Upper lobe of left lung (tissue), 4 donors: ENCODE measurements at regions not wholly inside any gene's neighbourhood (a gene's known extent, or its start where the extent isn't known, plus 50 kb on each side); places are given as distances from the start of the nearest gene placed in this dataset.

Experiments used
- CTCF ChIP-seq, 6 experiments: fragments of 450-650 bp in 4 of 6; fragments of 200-600 bp in 2 of 6; sonication (generic) in 2 of 6; IDR thresholded peaks; one replicate each; pipeline ENCODE4 v1.5.1; 2016 to 2019; ENCODE audit warnings: antibody characterized with exemption in 6 of 6
- EP300 ChIP-seq, 4 donors: sonication (generic); formaldehyde crosslinking; IDR thresholded peaks; one replicate each; pipeline ENCODE4 v1.5.1; 2017; ENCODE audit warnings: antibody characterized with exemption in 4 of 4, control low read depth in 2 of 4
- POLR2A ChIP-seq, 4 donors: fragments of 450-650 bp; IDR thresholded peaks; one replicate each; pipeline ENCODE4 v1.5.1; 2016 to 2017; ENCODE audit warnings: antibody characterized with exemption in 4 of 4, mild to moderate bottlenecking in 2 of 4
- POLR2AphosphoS5 ChIP-seq, 2 donors: sonication (generic); formaldehyde crosslinking; IDR thresholded peaks; one replicate each; pipeline ENCODE4 v1.5.1; 2017; ENCODE audit warnings: antibody characterized with exemption in 2 of 2

GRCh38 chr11:98234698-98235097 is 786.1 kb upstream of the CNTN5 start:
- TF ChIP-seq EP300 (IDR thresholded peaks at IDR 0.05): no peak
- TF ChIP-seq CTCF (IDR thresholded peaks at IDR 0.05): no peak
- no peak for TF ChIP-seq POLR2A (IDR thresholded peaks at IDR 0.05)
- TF ChIP-seq POLR2AphosphoS5 (IDR thresholded peaks at IDR 0.05): no peak
